WTC11 (cell line): ENCODE measurements at regions not wholly inside any gene's neighbourhood (a gene's known extent, or its start where the extent isn't known, plus 50 kb on each side); places are given as distances from the start of the nearest gene placed in this dataset.
A peak's percentile ranks its signal among the peaks of the same experiment; 100 is the strongest.

Experiments
- ATAC-seq: fragments of 200-7000 bp; cut with Tn5 transposase; 2 replicates; pipeline ENCODE4 v1.10.0; 2021; ENCODE audit warnings: mild to moderate bottlenecking, moderate library complexity
- CTCF ChIA-PET: fragments of 300-600 bp; sonication (Branson Sonifier 250); formaldehyde crosslinking; loops from one replicate; lab custom pipeline; 2021; ENCODE audit warnings: antibody characterized with exemption; lab: Charles Lee
- POLR2A ChIA-PET: fragments of 350-600 bp; sonication (Branson Sonifier 250); formaldehyde crosslinking; loops from one replicate; lab custom pipeline; 2021; ENCODE audit warnings: antibody characterized with exemption; lab: Charles Lee
- DNase-seq: peaks from one replicate; pipeline ENCODE4 v3.0.0; 2021; ENCODE audit warnings: low spot score
- H3K27ac Mint-ChIP-seq: 2 replicates; pipeline ENCODE4 v1.8.0; 2021; ENCODE audit warnings: mixed read lengths
- H3K27me3 Mint-ChIP-seq: 2 replicates; pipeline ENCODE4 v1.8.0; 2021; ENCODE audit warnings: low read depth, mild to moderate bottlenecking, moderate library complexity, mixed read lengths
- H3K36me3 Mint-ChIP-seq: 2 replicates; pipeline ENCODE4 v1.8.0; 2021; ENCODE audit warnings: mixed read lengths
- H3K4me1 Mint-ChIP-seq: 2 replicates; pipeline ENCODE4 v1.8.0; 2022; ENCODE audit warnings: mixed read lengths
- H3K4me3 Mint-ChIP-seq: 2 replicates; pipeline ENCODE4 v1.8.0; 2021; ENCODE audit warnings: mild to moderate bottlenecking, moderate library complexity, mixed read lengths
- H3K9me3 Mint-ChIP-seq: 2 replicates; pipeline ENCODE4 v1.8.0; 2021; ENCODE audit warnings: mixed read lengths
- ATF1 ChIP-seq: sonication (generic); formaldehyde crosslinking; IDR thresholded peaks from 2 replicates; pipeline ENCODE4 v1.8.1; 2023; ENCODE audit warnings: mild to moderate bottlenecking, moderate library complexity, missing genetic modification reagents
- ESRRA ChIP-seq: sonication (generic); formaldehyde crosslinking; IDR thresholded peaks from 2 replicates; pipeline ENCODE4 v1.8.1; 2022; ENCODE audit warnings: mild to moderate bottlenecking, missing genetic modification reagents, borderline replicate concordance
- FOXK1 ChIP-seq: sonication (generic); formaldehyde crosslinking; IDR thresholded peaks from 2 replicates; pipeline ENCODE4 v1.8.0; 2022; ENCODE audit warnings: mild to moderate bottlenecking, moderate library complexity, missing genetic modification reagents
- GABPB1 ChIP-seq: sonication (generic); formaldehyde crosslinking; IDR thresholded peaks from 2 replicates; pipeline ENCODE4 v1.8.1; 2023; ENCODE audit warnings: mild to moderate bottlenecking, missing genetic modification reagents
- GRHL2 ChIP-seq: fragments of 250-450 bp; sonication (Bioruptor Pico); IDR thresholded peaks from 2 replicates; pipeline ENCODE4 v1.8.0; 2022; ENCODE audit warnings: mild to moderate bottlenecking, moderate library complexity; ENCODE audit not compliant: insufficient replicate concordance, severe bottlenecking
- HMGA2 ChIP-seq: fragments of 250-450 bp; sonication (Bioruptor Pico); IDR thresholded peaks from 2 replicates; pipeline ENCODE4 v1.4.0; 2021; ENCODE audit warnings: mild to moderate bottlenecking, moderate library complexity
- IRF2 ChIP-seq: sonication (generic); formaldehyde crosslinking; IDR thresholded peaks from 2 replicates; pipeline ENCODE4 v1.8.0; 2022; ENCODE audit warnings: low read depth, missing genetic modification reagents, borderline replicate concordance
- JAZF1 ChIP-seq: fragments of 250-450 bp; sonication (Bioruptor Pico); IDR thresholded peaks from 2 replicates; pipeline ENCODE4 v1.9.0; 2021; ENCODE audit warnings: moderate library complexity, mild to moderate bottlenecking, inconsistent platforms
- NR3C1 ChIP-seq: sonication (generic); formaldehyde crosslinking; conservative IDR thresholded peaks from 2 replicates; pipeline ENCODE4 v1.8.1; 2023; ENCODE audit warnings: low read depth, mild to moderate bottlenecking, missing genetic modification reagents
- SOX15 ChIP-seq: fragments of 250-450 bp; sonication (Bioruptor Pico); IDR thresholded peaks from 2 replicates; pipeline ENCODE4 v1.9.0; 2021; ENCODE audit warnings: mild to moderate bottlenecking
- SP1 ChIP-seq: sonication (generic); formaldehyde crosslinking; conservative IDR thresholded peaks from 2 replicates; pipeline ENCODE4 v1.8.1; 2022; ENCODE audit warnings: missing genetic modification reagents
- ZBTB43 ChIP-seq: sonication (generic); formaldehyde crosslinking; IDR thresholded peaks from 2 replicates; pipeline ENCODE4 v1.8.1; 2023; ENCODE audit warnings: mild to moderate bottlenecking, missing genetic modification reagents
- ZNF396 ChIP-seq: fragments of 250-450 bp; sonication (Bioruptor Pico); IDR thresholded peaks from 2 replicates; pipeline ENCODE4 v1.8.0; 2021; ENCODE audit warnings: mild to moderate bottlenecking, moderate library complexity, borderline replicate concordance
- ZNF423 ChIP-seq: fragments of 250-450 bp; sonication (Bioruptor Pico); IDR thresholded peaks from 2 replicates; pipeline ENCODE4 v2.1.2; 2022; ENCODE audit warnings: mild to moderate bottlenecking, moderate library complexity
- ZNF671 ChIP-seq: fragments of 250-450 bp; sonication (Bioruptor Pico); IDR thresholded peaks from 2 replicates; pipeline ENCODE4 v1.8.0; 2021; ENCODE audit warnings: mild to moderate bottlenecking
- TF ChIP-seq, protein P1 (sequence below): fragments of 250-450 bp; sonication (Bioruptor Pico); IDR thresholded peaks from 2 replicates; pipeline ENCODE4 v1.9.0; 2021; ENCODE audit warnings: moderate library complexity, mild to moderate bottlenecking, inconsistent platforms, borderline replicate concordance
- TF ChIP-seq, protein P2 (sequence below): sonication (generic); formaldehyde crosslinking; IDR thresholded peaks from 2 replicates; pipeline ENCODE4 v1.8.0; 2022; ENCODE audit warnings: mild to moderate bottlenecking, missing genetic modification reagents
- TF ChIP-seq, protein P3 (sequence below): sonication (generic); formaldehyde crosslinking; IDR thresholded peaks from 2 replicates; pipeline ENCODE4 v1.8.0; 2022; ENCODE audit warnings: mild to moderate bottlenecking, missing genetic modification reagents
- TF ChIP-seq, protein P4 (sequence below): sonication (generic); formaldehyde crosslinking; IDR thresholded peaks from 2 replicates; pipeline ENCODE4 v1.8.1; 2023; ENCODE audit warnings: mild to moderate bottlenecking, missing genetic modification reagents
- TF ChIP-seq, protein P5 (sequence below): sonication (generic); formaldehyde crosslinking; conservative IDR thresholded peaks from 2 replicates; pipeline ENCODE4 v1.8.1; 2022; ENCODE audit warnings: mild to moderate bottlenecking, missing genetic modification reagents
- TF ChIP-seq, protein P6 (sequence below): sonication (generic); formaldehyde crosslinking; IDR thresholded peaks from 2 replicates; pipeline ENCODE4 v1.8.1; 2022; ENCODE audit warnings: low read depth, mild to moderate bottlenecking, moderate library complexity, missing genetic modification reagents, borderline replicate concordance
- TF ChIP-seq, protein P7 (sequence below): sonication (generic); formaldehyde crosslinking; IDR thresholded peaks from 2 replicates; pipeline ENCODE4 v1.8.1; 2023; ENCODE audit warnings: mild to moderate bottlenecking, missing genetic modification reagents, borderline replicate concordance

GRCh38 chr6:137798846-137799245 lies 68.2 kb upstream of the TNFAIP3 start (continued):
- TF ChIP-seq, protein P1, sequence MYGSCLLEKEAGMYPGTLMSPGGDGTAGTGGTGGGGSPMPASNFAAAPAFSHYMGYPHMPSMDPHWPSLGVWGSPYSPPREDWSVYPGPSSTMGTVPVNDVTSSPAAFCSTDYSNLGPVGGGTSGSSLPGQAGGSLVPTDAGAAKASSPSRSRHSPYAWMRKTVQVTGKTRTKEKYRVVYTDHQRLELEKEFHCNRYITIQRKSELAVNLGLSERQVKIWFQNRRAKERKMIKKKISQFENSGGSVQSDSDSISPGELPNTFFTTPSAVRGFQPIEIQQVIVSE = no peak
- TF ChIP-seq, protein P2, sequence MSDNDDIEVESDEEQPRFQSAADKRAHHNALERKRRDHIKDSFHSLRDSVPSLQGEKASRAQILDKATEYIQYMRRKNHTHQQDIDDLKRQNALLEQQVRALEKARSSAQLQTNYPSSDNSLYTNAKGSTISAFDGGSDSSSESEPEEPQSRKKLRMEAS = no peak
- TF ChIP-seq NR3C1 (CRISPR knock-in tag) = no peak
- TF ChIP-seq, protein P3, sequence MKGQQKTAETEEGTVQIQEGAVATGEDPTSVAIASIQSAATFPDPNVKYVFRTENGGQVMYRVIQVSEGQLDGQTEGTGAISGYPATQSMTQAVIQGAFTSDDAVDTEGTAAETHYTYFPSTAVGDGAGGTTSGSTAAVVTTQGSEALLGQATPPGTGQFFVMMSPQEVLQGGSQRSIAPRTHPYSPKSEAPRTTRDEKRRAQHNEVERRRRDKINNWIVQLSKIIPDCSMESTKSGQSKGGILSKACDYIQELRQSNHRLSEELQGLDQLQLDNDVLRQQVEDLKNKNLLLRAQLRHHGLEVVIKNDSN (CRISPR knock-in tag) = no peak

- H3K4me3 Mint-ChIP-seq = no peak overlapping the region
- peak; percentile 76 for ATAC-seq
- TF ChIP-seq ZNF671 (CRISPR knock-in tag) = no peak
- TF ChIP-seq, protein P4, sequence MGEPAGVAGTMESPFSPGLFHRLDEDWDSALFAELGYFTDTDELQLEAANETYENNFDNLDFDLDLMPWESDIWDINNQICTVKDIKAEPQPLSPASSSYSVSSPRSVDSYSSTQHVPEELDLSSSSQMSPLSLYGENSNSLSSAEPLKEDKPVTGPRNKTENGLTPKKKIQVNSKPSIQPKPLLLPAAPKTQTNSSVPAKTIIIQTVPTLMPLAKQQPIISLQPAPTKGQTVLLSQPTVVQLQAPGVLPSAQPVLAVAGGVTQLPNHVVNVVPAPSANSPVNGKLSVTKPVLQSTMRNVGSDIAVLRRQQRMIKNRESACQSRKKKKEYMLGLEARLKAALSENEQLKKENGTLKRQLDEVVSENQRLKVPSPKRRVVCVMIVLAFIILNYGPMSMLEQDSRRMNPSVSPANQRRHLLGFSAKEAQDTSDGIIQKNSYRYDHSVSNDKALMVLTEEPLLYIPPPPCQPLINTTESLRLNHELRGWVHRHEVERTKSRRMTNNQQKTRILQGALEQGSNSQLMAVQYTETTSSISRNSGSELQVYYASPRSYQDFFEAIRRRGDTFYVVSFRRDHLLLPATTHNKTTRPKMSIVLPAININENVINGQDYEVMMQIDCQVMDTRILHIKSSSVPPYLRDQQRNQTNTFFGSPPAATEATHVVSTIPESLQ (CRISPR knock-in tag) = no peak
- no peak for TF ChIP-seq GRHL2
- TF ChIP-seq, all 79 proteins: peak for 0
- Mint-ChIP-seq H3K27ac (no peak overlapping the region), H3K36me3 (no peaks in the 10 kb centered on the region), H3K9me3 (peaks cover 4% of the 10 kb centered on the region; the same call in 1 of the 2 replicates), H3K27me3 (no peaks in the 10 kb centered on the region), H3K4me1 (peaks cover 4% of the 10 kb centered on the region)
- no peak for DNase-seq
- CTCF ChIA-PET = interaction anchor here (0.5 to 3.1 kb wide), 33 partner anchors 9 to 1442 kb away, joined by 3 to 25 read pairs (median 4); partner anchors contain the start of gene TNFAIP3
- POLR2A ChIA-PET = no interaction called here
Measured at GRCh38 chr6:137799950-137800568, 67.0 kb upstream of the TNFAIP3 start.

GRCh38 chr6:137800762-137801161 lies 66.3 kb upstream of the TNFAIP3 start:
- Mint-ChIP-seq H3K36me3 (no peaks in the 10 kb centered on the region), H3K4me3 (no peak overlapping the region), H3K27me3 (no peaks in the 10 kb centered on the region), H3K27ac (no peak overlapping the region), H3K4me1 (peaks cover 10% of the 10 kb centered on the region), H3K9me3 (peaks cover 4% of the 10 kb centered on the region; the same call in 1 of the 2 replicates)
- ChIA-PET CTCF (interaction anchor here (0.9 to 1.9 kb wide), 3 partner anchors 66 to 96 kb away, joined by 3 to 5 read pairs (median 4); no protein-coding TSS in a partner anchor), POLR2A (no interaction called here)
- ATAC-seq (no peak), DNase-seq (no peak)
- TF ChIP-seq ZBTB43 (CRISPR knock-in tag) = no peak
- TF ChIP-seq IRF2 = no peak
- TF ChIP-seq HMGA2 (CRISPR knock-in tag) = no peak
- no peak for TF ChIP-seq ESRRA
- no peak for TF ChIP-seq SP1 (CRISPR knock-in tag)
- TF ChIP-seq, protein P5, sequence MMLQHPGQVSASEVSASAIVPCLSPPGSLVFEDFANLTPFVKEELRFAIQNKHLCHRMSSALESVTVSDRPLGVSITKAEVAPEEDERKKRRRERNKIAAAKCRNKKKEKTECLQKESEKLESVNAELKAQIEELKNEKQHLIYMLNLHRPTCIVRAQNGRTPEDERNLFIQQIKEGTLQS = no peak
- no peak for TF ChIP-seq ZNF423 (CRISPR knock-in tag)
- no peak for TF ChIP-seq FOXK1 (CRISPR knock-in tag)
- TF ChIP-seq, protein P6, sequence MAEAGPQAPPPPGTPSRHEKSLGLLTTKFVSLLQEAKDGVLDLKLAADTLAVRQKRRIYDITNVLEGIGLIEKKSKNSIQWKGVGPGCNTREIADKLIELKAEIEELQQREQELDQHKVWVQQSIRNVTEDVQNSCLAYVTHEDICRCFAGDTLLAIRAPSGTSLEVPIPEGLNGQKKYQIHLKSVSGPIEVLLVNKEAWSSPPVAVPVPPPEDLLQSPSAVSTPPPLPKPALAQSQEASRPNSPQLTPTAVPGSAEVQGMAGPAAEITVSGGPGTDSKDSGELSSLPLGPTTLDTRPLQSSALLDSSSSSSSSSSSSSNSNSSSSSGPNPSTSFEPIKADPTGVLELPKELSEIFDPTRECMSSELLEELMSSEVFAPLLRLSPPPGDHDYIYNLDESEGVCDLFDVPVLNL (CRISPR knock-in tag) = no peak
- TF ChIP-seq JAZF1 (CRISPR knock-in tag) = no peak
- TF ChIP-seq, protein P7, sequence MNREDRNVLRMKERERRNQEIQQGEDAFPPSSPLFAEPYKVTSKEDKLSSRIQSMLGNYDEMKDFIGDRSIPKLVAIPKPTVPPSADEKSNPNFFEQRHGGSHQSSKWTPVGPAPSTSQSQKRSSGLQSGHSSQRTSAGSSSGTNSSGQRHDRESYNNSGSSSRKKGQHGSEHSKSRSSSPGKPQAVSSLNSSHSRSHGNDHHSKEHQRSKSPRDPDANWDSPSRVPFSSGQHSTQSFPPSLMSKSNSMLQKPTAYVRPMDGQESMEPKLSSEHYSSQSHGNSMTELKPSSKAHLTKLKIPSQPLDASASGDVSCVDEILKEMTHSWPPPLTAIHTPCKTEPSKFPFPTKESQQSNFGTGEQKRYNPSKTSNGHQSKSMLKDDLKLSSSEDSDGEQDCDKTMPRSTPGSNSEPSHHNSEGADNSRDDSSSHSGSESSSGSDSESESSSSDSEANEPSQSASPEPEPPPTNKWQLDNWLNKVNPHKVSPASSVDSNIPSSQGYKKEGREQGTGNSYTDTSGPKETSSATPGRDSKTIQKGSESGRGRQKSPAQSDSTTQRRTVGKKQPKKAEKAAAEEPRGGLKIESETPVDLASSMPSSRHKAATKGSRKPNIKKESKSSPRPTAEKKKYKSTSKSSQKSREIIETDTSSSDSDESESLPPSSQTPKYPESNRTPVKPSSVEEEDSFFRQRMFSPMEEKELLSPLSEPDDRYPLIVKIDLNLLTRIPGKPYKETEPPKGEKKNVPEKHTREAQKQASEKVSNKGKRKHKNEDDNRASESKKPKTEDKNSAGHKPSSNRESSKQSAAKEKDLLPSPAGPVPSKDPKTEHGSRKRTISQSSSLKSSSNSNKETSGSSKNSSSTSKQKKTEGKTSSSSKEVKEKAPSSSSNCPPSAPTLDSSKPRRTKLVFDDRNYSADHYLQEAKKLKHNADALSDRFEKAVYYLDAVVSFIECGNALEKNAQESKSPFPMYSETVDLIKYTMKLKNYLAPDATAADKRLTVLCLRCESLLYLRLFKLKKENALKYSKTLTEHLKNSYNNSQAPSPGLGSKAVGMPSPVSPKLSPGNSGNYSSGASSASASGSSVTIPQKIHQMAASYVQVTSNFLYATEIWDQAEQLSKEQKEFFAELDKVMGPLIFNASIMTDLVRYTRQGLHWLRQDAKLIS = no peak
- TF ChIP-seq GRHL2 = no peak
- no peak for TF ChIP-seq ATF1 (CRISPR knock-in tag)
- no peak for TF ChIP-seq ZNF396
- TF ChIP-seq SOX15 = no peak
- no peak for TF ChIP-seq GABPB1 (CRISPR knock-in tag)
